ENCODE measurements at regions not wholly inside any gene's neighbourhood (a gene's known extent, or its start where the extent isn't known, plus 50 kb on each side); places are given as distances from the start of the nearest gene placed in this dataset.
A peak's percentile ranks its signal among the peaks of the same experiment; 100 is the strongest.
"Not testable (repeated sequence)": the region's sequence is repeated elsewhere in the genome, so short reads cannot be mapped to it uniquely, and the experiment has no call there.

DNA sequence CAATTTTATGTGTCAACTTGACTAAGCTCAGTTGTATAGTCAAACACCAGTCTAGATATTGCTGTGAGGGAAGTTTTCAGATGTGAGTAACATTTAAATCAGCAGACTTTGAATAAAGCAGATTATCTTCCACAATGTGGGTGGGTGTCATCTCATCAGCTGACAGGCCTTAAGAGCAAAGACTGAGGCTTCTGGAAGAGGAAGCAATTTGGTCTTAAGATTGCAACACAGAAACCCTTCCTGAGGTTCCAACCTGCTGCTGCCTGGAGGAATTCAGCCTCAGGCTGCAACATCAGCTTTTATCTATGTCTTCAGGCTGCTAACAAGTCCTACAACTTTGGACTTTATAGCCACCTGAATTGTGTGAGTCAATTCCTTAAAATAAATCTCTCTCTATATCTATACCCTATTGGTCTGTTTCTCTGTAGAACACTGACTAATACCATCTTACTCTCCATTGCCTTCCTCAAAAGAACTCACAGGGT is 277.2 kb upstream of the PLET1 start:
- H3K4me1 Mint-ChIP-seq = peaks cover 35% of the 10 kb centered on the region
- TF ChIP-seq, protein P1, sequence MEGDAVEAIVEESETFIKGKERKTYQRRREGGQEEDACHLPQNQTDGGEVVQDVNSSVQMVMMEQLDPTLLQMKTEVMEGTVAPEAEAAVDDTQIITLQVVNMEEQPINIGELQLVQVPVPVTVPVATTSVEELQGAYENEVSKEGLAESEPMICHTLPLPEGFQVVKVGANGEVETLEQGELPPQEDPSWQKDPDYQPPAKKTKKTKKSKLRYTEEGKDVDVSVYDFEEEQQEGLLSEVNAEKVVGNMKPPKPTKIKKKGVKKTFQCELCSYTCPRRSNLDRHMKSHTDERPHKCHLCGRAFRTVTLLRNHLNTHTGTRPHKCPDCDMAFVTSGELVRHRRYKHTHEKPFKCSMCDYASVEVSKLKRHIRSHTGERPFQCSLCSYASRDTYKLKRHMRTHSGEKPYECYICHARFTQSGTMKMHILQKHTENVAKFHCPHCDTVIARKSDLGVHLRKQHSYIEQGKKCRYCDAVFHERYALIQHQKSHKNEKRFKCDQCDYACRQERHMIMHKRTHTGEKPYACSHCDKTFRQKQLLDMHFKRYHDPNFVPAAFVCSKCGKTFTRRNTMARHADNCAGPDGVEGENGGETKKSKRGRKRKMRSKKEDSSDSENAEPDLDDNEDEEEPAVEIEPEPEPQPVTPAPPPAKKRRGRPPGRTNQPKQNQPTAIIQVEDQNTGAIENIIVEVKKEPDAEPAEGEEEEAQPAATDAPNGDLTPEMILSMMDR (IDR thresholded peaks at IDR 0.05; ENCODE audit: unreplicated experiment in 3 of 3) = no peak
- H3K27ac Mint-ChIP-seq = no peak overlapping the region
- no peak overlapping the region for H3K4me3 Mint-ChIP-seq
- H3K36me3 Mint-ChIP-seq (ENCODE audit: low read depth) = no peaks in the 10 kb centered on the region
- H3K9me3 Mint-ChIP-seq = peaks cover 11% of the 10 kb centered on the region
- peaks cover 16% of the 10 kb centered on the region for H3K27me3 Mint-ChIP-seq (ENCODE audit: low read depth)

DNA sequence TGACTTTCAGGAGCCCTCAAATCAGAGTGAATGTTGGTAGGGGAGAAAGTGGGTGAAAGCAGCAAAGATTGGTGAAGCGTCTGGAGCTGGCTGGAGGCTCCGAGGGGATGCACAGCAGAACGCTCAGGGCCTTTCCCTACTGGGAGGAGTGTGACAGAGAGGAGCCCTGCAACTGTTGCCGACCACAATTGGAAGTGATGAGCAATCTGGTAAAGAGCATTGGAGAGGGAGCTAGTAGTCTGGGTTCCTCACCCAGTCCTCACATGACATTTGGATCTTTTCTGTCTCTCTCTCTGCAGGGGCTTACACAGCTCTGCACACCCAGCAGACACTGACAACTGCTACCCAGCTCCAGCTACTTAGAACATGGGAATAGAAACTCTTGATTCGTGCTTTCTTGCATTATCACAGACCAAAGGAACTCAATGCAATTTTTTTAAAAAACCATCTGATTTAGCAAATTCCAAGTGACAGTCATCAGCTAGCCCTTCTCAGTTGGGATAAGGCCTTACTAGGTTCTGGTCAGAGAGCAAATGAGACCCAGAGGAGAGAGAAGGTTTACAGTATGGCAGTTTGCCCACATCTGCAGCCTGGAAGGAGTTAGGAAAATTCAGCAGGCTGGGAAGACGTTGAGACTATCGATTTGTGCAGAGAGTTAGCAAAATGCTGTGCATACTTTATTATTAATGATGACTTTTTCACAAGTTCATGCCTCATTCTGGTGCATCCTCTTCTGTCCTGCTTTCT is 278.0 kb upstream of the PLET1 start:
- Mint-ChIP-seq H3K4me1 (peaks cover 35% of the 10 kb centered on the region), H3K9me3 (peaks cover 11% of the 10 kb centered on the region), H3K27ac (peak overlapping the region in 2 of 3 experiments; percentile 45 to 58), H3K36me3 (ENCODE audit: low read depth) (no peaks in the 10 kb centered on the region), H3K4me3 (peak overlapping the region in 1 of 3 experiments; percentile 11), H3K27me3 (ENCODE audit: low read depth) (peaks cover 16% of the 10 kb centered on the region)
- TF ChIP-seq, protein P1 (IDR thresholded peaks at IDR 0.05; ENCODE audit: unreplicated experiment in 3 of 3) = no peak

DNA sequence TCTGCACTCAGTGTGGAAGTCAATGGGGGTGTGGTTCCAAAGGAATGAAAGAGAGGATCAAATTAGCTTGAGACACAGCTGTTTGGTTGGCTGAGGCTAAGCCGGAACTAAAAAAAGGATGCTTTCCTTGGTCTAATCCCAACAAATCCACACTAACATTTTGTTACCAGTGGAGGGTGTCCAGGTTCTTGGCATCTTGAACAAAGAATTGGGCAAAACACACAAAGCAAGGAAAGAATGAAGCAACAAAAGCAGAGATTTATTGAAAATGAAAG is 278.6 kb upstream of the PLET1 start:
- Mint-ChIP-seq H3K9me3 (peaks cover 11% of the 10 kb centered on the region), H3K27me3 (ENCODE audit: low read depth) (peaks cover 16% of the 10 kb centered on the region), H3K27ac (peak overlapping the region in 1 of 3 experiments; percentile 58), H3K4me1 (peaks cover 35% of the 10 kb centered on the region)
- H3K36me3 Mint-ChIP-seq (ENCODE audit: low read depth); H3K4me3 Mint-ChIP-seq: not testable (repeated sequence)

DNA sequence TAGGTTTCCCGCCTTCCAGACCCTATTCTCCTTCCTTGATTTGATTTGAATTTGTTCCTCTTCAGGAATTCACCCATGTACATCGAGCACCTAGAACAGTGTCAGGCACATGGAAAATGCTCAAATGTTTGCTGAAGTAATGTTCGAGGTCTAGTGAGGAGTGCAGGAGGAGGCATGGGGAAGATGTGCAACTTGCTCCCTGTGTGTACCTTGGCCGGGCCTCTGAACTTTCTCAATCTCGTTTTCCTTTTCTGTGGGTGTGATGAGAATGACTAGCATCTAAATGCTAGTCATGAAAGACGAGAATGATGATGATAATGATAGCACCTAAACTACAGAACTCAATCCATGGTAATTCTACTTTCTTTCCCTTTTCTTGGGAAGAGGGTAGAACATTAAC is 279.1 kb upstream of the PLET1 start:
- H3K4me1 Mint-ChIP-seq = peaks cover 35% of the 10 kb centered on the region
- H3K27me3 Mint-ChIP-seq (ENCODE audit: low read depth) = peaks cover 12% of the 10 kb centered on the region
- peak overlapping the region in 2 of 3 experiments; percentile 65 to 79 for H3K27ac Mint-ChIP-seq
- no peak overlapping the region for H3K4me3 Mint-ChIP-seq
- peaks cover 11% of the 10 kb centered on the region for H3K9me3 Mint-ChIP-seq
- TF ChIP-seq, protein P1 (IDR thresholded peaks at IDR 0.05; ENCODE audit: unreplicated experiment in 3 of 3) = no peak
- H3K36me3 Mint-ChIP-seq (ENCODE audit: low read depth) = no peaks in the 10 kb centered on the region

DNA sequence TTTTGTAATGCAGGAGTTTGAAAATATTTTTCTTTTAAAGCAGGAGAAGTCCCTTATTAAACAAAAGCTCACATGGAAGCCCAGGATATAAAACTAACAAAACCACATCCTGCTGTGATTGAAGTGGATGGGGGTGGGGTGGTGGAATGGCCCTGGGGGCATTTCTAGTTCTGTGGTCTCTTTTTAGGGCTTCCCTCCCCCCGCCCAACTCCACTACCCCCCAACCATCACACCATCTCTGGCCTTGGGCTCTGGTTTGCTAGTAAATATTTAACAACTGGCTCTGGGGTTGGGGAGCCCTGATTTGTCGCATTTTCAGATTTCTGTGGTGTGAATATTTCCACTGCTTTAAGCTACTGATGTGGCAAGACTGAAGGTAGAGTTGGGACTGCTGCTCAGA is 279.6 kb upstream of the PLET1 start:
- H3K4me3 Mint-ChIP-seq = no peak overlapping the region
- TF ChIP-seq, protein P1 (IDR thresholded peaks at IDR 0.05; ENCODE audit: unreplicated experiment in 3 of 3) = no peak

DNA sequence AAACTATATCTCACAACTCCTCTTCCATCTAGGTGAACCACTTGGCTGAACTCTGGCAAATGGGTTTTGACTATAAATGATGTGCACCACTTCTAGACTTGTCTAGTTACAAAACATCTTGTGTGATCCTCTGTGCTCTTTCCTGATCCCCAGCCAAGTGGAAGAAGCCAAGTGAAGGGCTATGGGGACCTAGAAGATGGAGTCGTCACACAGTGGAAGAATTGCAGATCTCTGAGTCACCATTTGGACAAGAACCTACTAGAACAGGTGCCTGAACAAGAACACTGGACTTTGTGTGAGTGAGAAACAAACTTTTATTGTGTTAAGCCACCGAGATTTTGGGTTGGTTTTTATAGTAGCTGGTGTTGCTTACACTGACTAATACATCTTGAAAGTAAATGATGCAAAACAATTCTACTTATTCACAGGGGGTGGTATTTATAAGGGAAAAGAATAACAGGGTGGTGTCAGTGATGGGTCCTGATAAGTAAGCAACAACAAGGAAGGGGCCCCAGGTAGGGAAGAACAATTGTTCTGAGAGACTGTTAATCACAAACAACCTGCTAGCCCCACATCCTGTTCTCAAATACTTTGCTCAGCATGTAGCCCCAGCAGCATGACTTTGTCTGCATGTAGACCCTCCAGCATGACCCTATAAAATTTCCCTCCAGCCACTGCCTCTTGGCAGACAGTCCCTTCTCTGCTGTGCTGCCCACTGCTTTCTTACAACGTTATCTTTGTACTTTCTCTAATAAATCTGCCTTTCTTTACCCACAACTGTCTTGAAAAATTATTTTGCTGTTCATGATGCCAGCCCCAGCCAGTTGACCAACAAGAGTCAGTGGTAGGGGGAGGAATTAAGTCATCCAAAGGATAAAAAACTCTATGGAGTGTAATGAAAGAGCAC is 280.7 kb upstream of the PLET1 start:
- Mint-ChIP-seq H3K9me3 (peaks cover 8% of the 10 kb centered on the region), H3K27me3 (ENCODE audit: low read depth) (peaks cover 7% of the 10 kb centered on the region), H3K36me3 (ENCODE audit: low read depth) (no peaks in the 10 kb centered on the region), H3K4me3 (no peak overlapping the region), H3K4me1 (peaks cover 30% of the 10 kb centered on the region), H3K27ac (peak overlapping the region in 1 of 3 experiments; percentile 4)
- TF ChIP-seq, protein P1 (IDR thresholded peaks at IDR 0.05; ENCODE audit: unreplicated experiment in 3 of 3) = no peak

More for the DNA sequence above, 279.6 kb upstream of the PLET1 start:
- Mint-ChIP-seq H3K27me3 (ENCODE audit: low read depth) (peaks cover 8% of the 10 kb centered on the region), H3K27ac (peak overlapping the region in 1 of 3 experiments; percentile 79), H3K4me1 (peaks cover 32% of the 10 kb centered on the region), H3K9me3 (peaks cover 9% of the 10 kb centered on the region), H3K36me3 (ENCODE audit: low read depth) (no peaks in the 10 kb centered on the region)
